Natural killer cell (primary cell): ENCODE measurements at regions not wholly inside any gene's neighbourhood (a gene's known extent, or its start where the extent isn't known, plus 50 kb on each side); places are given as distances from the start of the nearest gene placed in this dataset.

Source experiments
- ATAC-seq, 3 donors: fragments of 150-1000 bp in 2 of 3; fragments of 200-7000 bp in 1 of 3; cut with Tn5 transposase; 1 replicate in 1 of 3; 2 replicates in 2 of 3; pipeline ENCODE4 v1.10.0; 2021; ENCODE audit warnings: mild to moderate bottlenecking in 2 of 3, moderate library complexity in 2 of 3
- DNase-seq, 2 donors: peaks; one replicate each; pipeline versions ENCODE4 v3.0.0 to v3.0.0-alpha.2; 2013 to 2021; ENCODE audit warnings: mixed read lengths in 1 of 2
- H3K27ac ChIP-seq: one replicate; pipeline ENCODE4 v1.5.1; 2013; ENCODE audit warnings: mild to moderate bottlenecking, low read length
- H3K27me3 ChIP-seq: one replicate; pipeline ENCODE4 v1.6.1; 2013; ENCODE audit warnings: low read length; ENCODE audit not compliant: control insufficient read depth, insufficient read depth
- H3K36me3 ChIP-seq: one replicate; pipeline ENCODE4 v1.6.1; 2013; ENCODE audit warnings: low read length; ENCODE audit not compliant: control insufficient read depth, insufficient read depth
- H3K4me1 ChIP-seq: one replicate; pipeline ENCODE4 v1.6.1; 2013; ENCODE audit warnings: low read length; ENCODE audit not compliant: control insufficient read depth, insufficient read depth
- H3K4me3 ChIP-seq: one replicate; pipeline ENCODE4 v1.5.1; 2013; ENCODE audit warnings: low read length
- H3K9me3 ChIP-seq: one replicate; pipeline ENCODE4 v1.6.1; 2013; ENCODE audit warnings: low read length; ENCODE audit not compliant: control insufficient read depth, insufficient read depth
- H3K27ac Mint-ChIP-seq, 2 donors: one replicate each; pipeline ENCODE4 v1.8.0; 2022; ENCODE audit warnings: mild to moderate bottlenecking in 2 of 2, mixed read lengths in 2 of 2, moderate library complexity in 1 of 2
- H3K27me3 Mint-ChIP-seq, 2 donors: one replicate each; pipeline ENCODE4 v1.8.0; 2022; ENCODE audit warnings: low read depth in 2 of 2, mixed read lengths in 2 of 2
- H3K36me3 Mint-ChIP-seq: one replicate; pipeline ENCODE4 v1.8.0; 2022; ENCODE audit warnings: mixed read lengths
- H3K4me1 Mint-ChIP-seq, 2 donors: one replicate each; pipeline ENCODE4 v1.8.0; 2022; ENCODE audit warnings: mixed read lengths in 2 of 2
- H3K4me3 Mint-ChIP-seq: one replicate; pipeline ENCODE4 v1.8.0; 2022; ENCODE audit warnings: mild to moderate bottlenecking, moderate library complexity, mixed read lengths
- H3K9me3 Mint-ChIP-seq, 2 donors: one replicate each; pipeline ENCODE4 v1.8.0; 2022; ENCODE audit warnings: mixed read lengths in 2 of 2
- CTCF ChIP-seq: fragments of 200-600 bp; IDR thresholded peaks from one replicate; pipeline ENCODE4 v1.8.0; 2022; ENCODE audit warnings: antibody characterized with exemption
- WGBS: methylation state at CpG from one replicate; pipeline ENCODE4 v1.1.7; 2013; ENCODE audit warnings: missing lambda C conversion rate; ENCODE audit not compliant: insufficient coverage; 5-methylcytosine and 5-hydroxymethylcytosine counted together
- intact Hi-C: fragments of 100-400 bp; cut with micrococcal nuclease; formaldehyde crosslinking; loops from one replicate; pipeline ENCODE4 v1.14.2; 2022

- peaks cover 6 to 15% of the 10 kb centered on the region in 2 donors for H3K27me3 Mint-ChIP-seq
- H3K9me3 Mint-ChIP-seq: peaks cover 0 to 2% of the 10 kb centered on the region in 2 donors
- no peaks in the 10 kb centered on the region for H3K27me3 ChIP-seq
- no peak overlapping the region for H3K27ac ChIP-seq
- no peak overlapping the region for H3K27ac Mint-ChIP-seq
- no peaks in the 10 kb centered on the region for H3K36me3 Mint-ChIP-seq
- 85% methylated on average over 5 of the region's 5 CpGs for WGBS
- H3K36me3 ChIP-seq: no peaks in the 10 kb centered on the region
- no peak for ATAC-seq
- H3K4me1 Mint-ChIP-seq: no peaks in the 10 kb centered on the region
- H3K4me3 Mint-ChIP-seq: no peak overlapping the region
- no peak overlapping the region for H3K4me3 ChIP-seq
- no peaks in the 10 kb centered on the region for H3K4me1 ChIP-seq
- peaks cover 3% of the 10 kb centered on the region for H3K9me3 ChIP-seq
- intact Hi-C loops: no loop called here
- TF ChIP-seq CTCF: no peak
- DNase-seq: no peak
These were observed 482.9 kb upstream of the TSHZ3 start for GRCh38 chr19:31832176-31832548.

- Histone ChIP-seq H3K27ac (no peak overlapping the region), H3K36me3 (no peaks in the 10 kb centered on the region), H3K4me1 (no peaks in the 10 kb centered on the region), H3K9me3 (peaks cover 3% of the 10 kb centered on the region), H3K27me3 (no peaks in the 10 kb centered on the region), H3K4me3 (no peak overlapping the region)
- H3K9me3 Mint-ChIP-seq: peaks cover 0 to 2% of the 10 kb centered on the region in 2 donors
- no peak for ATAC-seq
- no peak overlapping the region for H3K27ac Mint-ChIP-seq
- peaks cover 4 to 15% of the 10 kb centered on the region in 2 donors for H3K27me3 Mint-ChIP-seq
- no peak for TF ChIP-seq CTCF
- no peak overlapping the region for H3K4me3 Mint-ChIP-seq
- intact Hi-C loops: no loop called here
- no peaks in the 10 kb centered on the region for H3K4me1 Mint-ChIP-seq
- no peak for DNase-seq
- H3K36me3 Mint-ChIP-seq: no peaks in the 10 kb centered on the region
These were observed 484.8 kb upstream of the TSHZ3 start for GRCh38 chr19:31834070-31834469.

GRCh38 chr19:31838163-31838815 is 489.1 kb upstream of the TSHZ3 start:
- H3K27ac ChIP-seq: no peak overlapping the region
- no peak for TF ChIP-seq CTCF
- H3K27me3 ChIP-seq: no peaks in the 10 kb centered on the region
- peaks cover 3% of the 10 kb centered on the region for H3K36me3 Mint-ChIP-seq
- H3K9me3 ChIP-seq: peaks cover 3% of the 10 kb centered on the region
- intact Hi-C loops: no loop called here
- no peak overlapping the region for H3K4me3 Mint-ChIP-seq
- H3K4me1 Mint-ChIP-seq: no peaks in the 10 kb centered on the region
- H3K36me3 ChIP-seq: no peaks in the 10 kb centered on the region
- H3K4me3 ChIP-seq: no peak overlapping the region
- H3K27ac Mint-ChIP-seq: no peak overlapping the region
- no peaks in the 10 kb centered on the region for H3K27me3 Mint-ChIP-seq
- no peaks in the 10 kb centered on the region for H3K4me1 ChIP-seq
- WGBS: 52% methylated on average over 10 of the region's 11 CpGs
- DNase-seq (no peak), ATAC-seq (no peak)
- H3K9me3 Mint-ChIP-seq: peaks cover 4% of the 10 kb centered on the region in 2 donors

- H3K36me3 Mint-ChIP-seq: peaks cover 8% of the 10 kb centered on the region
- no peaks in the 10 kb centered on the region for H3K9me3 ChIP-seq
- 98% methylated on average over 2 of the region's 2 CpGs for WGBS
- no peaks in the 10 kb centered on the region for H3K36me3 ChIP-seq
- no peaks in the 10 kb centered on the region for H3K27me3 ChIP-seq
- H3K4me1 ChIP-seq: no peaks in the 10 kb centered on the region
- no peak overlapping the region for H3K4me3 ChIP-seq
- no peak overlapping the region for H3K27ac ChIP-seq
- no peak for ATAC-seq
- no peak for TF ChIP-seq CTCF
- peaks cover 2 to 5% of the 10 kb centered on the region in 2 donors for H3K9me3 Mint-ChIP-seq
- no peak overlapping the region for H3K27ac Mint-ChIP-seq
- no peak for DNase-seq
- H3K27me3 Mint-ChIP-seq: no peaks in the 10 kb centered on the region
- intact Hi-C loops: no loop called here
- H3K4me3 Mint-ChIP-seq: no peak overlapping the region
- no peaks in the 10 kb centered on the region for H3K4me1 Mint-ChIP-seq
These were observed 491.1 kb upstream of the TSHZ3 start for GRCh38 chr19:31840371-31840770.
